ENCODE measurements at regions not wholly inside any gene's neighbourhood (a gene's known extent, or its start where the extent isn't known, plus 50 kb on each side); places are given as distances from the start of the nearest gene placed in this dataset.

DNA sequence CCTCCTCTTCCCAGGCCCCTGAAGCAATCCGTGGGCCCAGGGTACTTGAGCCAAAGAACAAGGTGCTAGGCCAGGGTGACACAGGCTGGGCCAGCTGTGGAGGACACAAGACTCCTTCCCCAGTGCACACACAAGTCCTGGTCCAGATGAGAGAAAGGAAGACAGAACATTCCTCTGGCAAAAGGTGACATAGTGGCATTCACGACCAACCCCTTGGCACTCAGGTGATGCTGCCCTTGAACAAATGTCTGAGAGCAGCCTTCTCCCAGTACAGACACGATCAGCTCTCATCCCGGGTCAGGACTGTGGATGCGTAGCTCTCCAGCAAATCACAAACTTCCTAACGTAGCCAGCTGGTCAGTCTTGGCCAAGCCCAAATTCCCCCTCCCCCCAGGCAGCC lies 118.5 kb downstream of the OAT start:
- Mint-ChIP-seq H3K27me3 (ENCODE audit: low read depth) (peaks cover 9% of the 10 kb centered on the region), H3K36me3 (ENCODE audit: low read depth) (peaks cover 3% of the 10 kb centered on the region), H3K9me3 (peaks cover 24% of the 10 kb centered on the region), H3K27ac (no peak overlapping the region), H3K4me1 (peaks cover 5% of the 10 kb centered on the region), H3K4me3 (no peak overlapping the region)
- TF ChIP-seq CTCF (IDR thresholded peaks at IDR 0.05; ENCODE audit: unreplicated experiment in 3 of 3), result no peak

GRCh38 chr10:124299696-124300095 lies 119.0 kb downstream of the OAT start:
- H3K4me1 Mint-ChIP-seq, result peaks cover 5% of the 10 kb centered on the region
- peaks cover 24% of the 10 kb centered on the region for H3K9me3 Mint-ChIP-seq
- TF ChIP-seq CTCF (IDR thresholded peaks at IDR 0.05; ENCODE audit: unreplicated experiment in 3 of 3), result no peak
- H3K27me3 Mint-ChIP-seq (ENCODE audit: low read depth), result peaks cover 9% of the 10 kb centered on the region
- H3K4me3 Mint-ChIP-seq, result no peak overlapping the region
- H3K36me3 Mint-ChIP-seq (ENCODE audit: low read depth), result peaks cover 3% of the 10 kb centered on the region
- no peak overlapping the region for H3K27ac Mint-ChIP-seq

GRCh38 chr10:124298891-124299290 lies 119.8 kb downstream of the OAT start:
- peaks cover 24% of the 10 kb centered on the region for H3K9me3 Mint-ChIP-seq
- H3K4me3 Mint-ChIP-seq, result no peak overlapping the region
- no peak for TF ChIP-seq CTCF (IDR thresholded peaks at IDR 0.05; ENCODE audit: unreplicated experiment in 3 of 3)
- peaks cover 3% of the 10 kb centered on the region for H3K36me3 Mint-ChIP-seq (ENCODE audit: low read depth)
- H3K27ac Mint-ChIP-seq, result no peak overlapping the region
- H3K27me3 Mint-ChIP-seq (ENCODE audit: low read depth), result peaks cover 9% of the 10 kb centered on the region
- H3K4me1 Mint-ChIP-seq, result peaks cover 5% of the 10 kb centered on the region

GRCh38 chr10:124296813-124297788 lies 121.6 kb downstream of the OAT start:
- Mint-ChIP-seq H3K4me1 (peaks cover 12% of the 10 kb centered on the region), H3K4me3 (no peak overlapping the region), H3K27me3 (ENCODE audit: low read depth) (peaks cover 9% of the 10 kb centered on the region), H3K36me3 (ENCODE audit: low read depth) (peaks cover 3% of the 10 kb centered on the region), H3K27ac (no peak overlapping the region), H3K9me3 (peaks cover 21% of the 10 kb centered on the region)
- no peak for TF ChIP-seq CTCF (IDR thresholded peaks at IDR 0.05; ENCODE audit: unreplicated experiment in 3 of 3)

- Mint-ChIP-seq H3K4me3 (no peak overlapping the region), H3K36me3 (ENCODE audit: low read depth) (peaks cover 3% of the 10 kb centered on the region), H3K4me1 (peaks cover 13% of the 10 kb centered on the region), H3K27me3 (ENCODE audit: low read depth) (peaks cover 10% of the 10 kb centered on the region), H3K9me3 (peaks cover 21% of the 10 kb centered on the region), H3K27ac (no peak overlapping the region)
- TF ChIP-seq CTCF (IDR thresholded peaks at IDR 0.05; ENCODE audit: unreplicated experiment in 3 of 3), result no peak
Measured at GRCh38 chr10:124296121-124296812, 122.5 kb downstream of the OAT start.

Data from nephron (organoid).